OCI-LY7 (cell line): ENCODE measurements at regions not wholly inside any gene's neighbourhood (a gene's known extent, or its start where the extent isn't known, plus 50 kb on each side); places are given as distances from the start of the nearest gene placed in this dataset.

Experiments used
- EZH2phosphoT487 ChIP-seq: fragments of 200-600 bp; sonication (generic); IDR thresholded peaks from 2 replicates; pipeline ENCODE4 v1.6.1; 2018; ENCODE audit warnings: low read depth, borderline replicate concordance, mild to moderate bottlenecking, mixed run types, antibody characterized with exemption, low read length, moderate library complexity, mixed read lengths
- TF ChIP-seq, protein P1 (sequence below): fragments of 200-600 bp; sonication (generic); conservative IDR thresholded peaks from 2 replicates; pipeline ENCODE4 v1.5.1; 2014; ENCODE audit warnings: mild to moderate bottlenecking, antibody characterized with exemption, low read length, moderate library complexity, mixed read lengths

DNA sequence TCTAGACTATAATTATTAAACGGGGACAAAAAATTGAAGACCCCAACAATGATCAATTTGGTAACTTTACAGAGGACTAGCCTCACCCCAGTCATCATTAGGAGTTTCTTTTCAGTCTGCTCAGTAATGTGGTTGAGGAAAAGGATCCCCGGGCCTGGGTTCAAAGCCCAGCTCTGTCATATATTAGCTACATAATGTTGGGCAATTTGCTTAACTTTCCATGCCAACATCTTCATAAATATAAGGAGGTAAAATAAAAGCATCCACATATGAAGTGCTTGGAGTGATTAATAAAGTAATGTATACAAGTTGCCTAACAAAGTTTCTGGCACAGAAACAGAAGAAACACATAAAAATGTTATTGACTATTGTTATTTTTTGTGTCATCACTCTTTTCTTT lies 53.4 kb upstream of the ANTXR2 start:
- no peak for TF ChIP-seq EZH2phosphoT487
- TF ChIP-seq, protein P1, sequence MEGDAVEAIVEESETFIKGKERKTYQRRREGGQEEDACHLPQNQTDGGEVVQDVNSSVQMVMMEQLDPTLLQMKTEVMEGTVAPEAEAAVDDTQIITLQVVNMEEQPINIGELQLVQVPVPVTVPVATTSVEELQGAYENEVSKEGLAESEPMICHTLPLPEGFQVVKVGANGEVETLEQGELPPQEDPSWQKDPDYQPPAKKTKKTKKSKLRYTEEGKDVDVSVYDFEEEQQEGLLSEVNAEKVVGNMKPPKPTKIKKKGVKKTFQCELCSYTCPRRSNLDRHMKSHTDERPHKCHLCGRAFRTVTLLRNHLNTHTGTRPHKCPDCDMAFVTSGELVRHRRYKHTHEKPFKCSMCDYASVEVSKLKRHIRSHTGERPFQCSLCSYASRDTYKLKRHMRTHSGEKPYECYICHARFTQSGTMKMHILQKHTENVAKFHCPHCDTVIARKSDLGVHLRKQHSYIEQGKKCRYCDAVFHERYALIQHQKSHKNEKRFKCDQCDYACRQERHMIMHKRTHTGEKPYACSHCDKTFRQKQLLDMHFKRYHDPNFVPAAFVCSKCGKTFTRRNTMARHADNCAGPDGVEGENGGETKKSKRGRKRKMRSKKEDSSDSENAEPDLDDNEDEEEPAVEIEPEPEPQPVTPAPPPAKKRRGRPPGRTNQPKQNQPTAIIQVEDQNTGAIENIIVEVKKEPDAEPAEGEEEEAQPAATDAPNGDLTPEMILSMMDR: no peak
